GF-D8 (cell line): ENCODE measurements at regions not wholly inside any gene's neighbourhood (a gene's known extent, or its start where the extent isn't known, plus 50 kb on each side); places are given as distances from the start of the nearest gene placed in this dataset.

Source experiments
- DNase-seq: peaks from one replicate; lab custom pipeline; 2025; lab: John Stamatoyannopoulos, UW

DNA sequence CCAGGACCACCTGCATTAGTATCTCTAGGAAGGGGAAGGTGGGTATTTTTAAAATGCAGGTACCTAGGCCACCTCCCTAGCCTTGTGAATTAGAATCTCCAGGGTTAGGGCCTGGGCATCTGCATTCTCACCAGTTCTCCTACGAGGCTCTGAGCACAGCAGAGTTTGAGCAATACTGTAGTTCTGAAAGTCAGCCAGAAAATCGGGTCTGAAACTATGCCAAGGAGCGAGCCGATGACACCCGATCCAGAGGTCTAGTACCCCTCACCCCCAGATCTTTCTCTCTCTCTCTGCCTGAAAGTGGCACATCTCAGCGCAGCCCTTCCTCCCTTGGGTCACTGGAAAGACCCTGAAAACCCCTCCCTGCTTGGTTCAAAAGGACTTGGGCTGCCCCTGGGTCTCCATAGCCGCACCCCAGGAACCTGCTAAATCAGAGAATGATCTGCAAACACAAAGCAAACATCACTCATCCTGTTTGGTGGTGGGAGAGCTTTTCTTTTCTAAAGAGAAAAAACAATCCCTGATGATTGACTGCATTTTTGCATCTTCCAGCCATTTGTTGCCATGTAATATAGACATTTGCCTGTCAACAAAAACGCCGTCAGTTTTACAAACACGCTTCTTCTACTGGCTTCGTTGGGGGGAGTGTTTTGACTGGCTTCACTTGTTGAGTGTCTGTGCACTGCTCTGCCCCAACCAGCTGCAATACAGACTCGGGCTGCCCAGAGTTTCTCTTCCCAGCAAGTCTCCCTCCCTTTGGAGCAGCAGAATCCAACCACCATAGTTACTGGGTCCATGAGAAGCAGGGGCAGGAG lies 229.9 kb downstream of the MN1 start:
- no peak for DNase-seq

- DNase-seq = no peak
These were observed 229.3 kb downstream of the MN1 start for GRCh38 chr22:27572278-27572666.

DNA sequence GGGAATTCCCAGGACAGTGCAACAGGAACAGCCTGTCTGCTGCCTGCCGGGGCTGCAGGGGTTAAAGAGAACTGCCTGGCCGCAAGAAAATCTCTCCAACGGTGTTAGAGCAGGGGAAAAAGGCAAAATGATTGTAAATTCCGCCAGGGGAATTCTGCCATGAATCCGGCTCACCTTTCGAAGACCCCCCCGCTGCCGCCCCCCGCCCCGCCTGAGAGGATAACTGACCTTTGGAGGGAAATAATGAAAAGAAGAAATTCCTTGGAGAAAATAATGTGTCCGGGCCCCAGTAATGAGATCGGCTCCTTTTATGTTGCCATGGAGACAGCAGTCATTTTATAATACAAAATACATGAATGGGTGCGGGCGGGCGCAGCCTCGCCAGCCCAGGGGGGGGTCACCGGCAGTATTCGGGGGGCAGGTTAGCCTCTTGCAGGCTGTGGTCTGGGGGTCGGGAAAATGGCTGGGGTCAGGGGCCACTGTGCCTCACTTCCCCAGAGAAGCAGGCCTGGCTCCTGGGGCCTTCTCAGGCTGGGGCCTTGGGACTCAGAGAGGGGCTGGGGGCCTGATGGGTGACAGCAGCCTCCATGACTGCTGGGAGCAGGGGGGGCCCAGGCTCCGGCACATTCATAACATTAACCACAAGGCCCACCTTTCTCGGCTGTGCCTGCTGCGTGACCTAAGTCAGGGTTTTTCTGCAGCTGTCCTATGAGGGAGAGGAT lies 228.1 kb downstream of the MN1 start:
- no peak for DNase-seq

DNA sequence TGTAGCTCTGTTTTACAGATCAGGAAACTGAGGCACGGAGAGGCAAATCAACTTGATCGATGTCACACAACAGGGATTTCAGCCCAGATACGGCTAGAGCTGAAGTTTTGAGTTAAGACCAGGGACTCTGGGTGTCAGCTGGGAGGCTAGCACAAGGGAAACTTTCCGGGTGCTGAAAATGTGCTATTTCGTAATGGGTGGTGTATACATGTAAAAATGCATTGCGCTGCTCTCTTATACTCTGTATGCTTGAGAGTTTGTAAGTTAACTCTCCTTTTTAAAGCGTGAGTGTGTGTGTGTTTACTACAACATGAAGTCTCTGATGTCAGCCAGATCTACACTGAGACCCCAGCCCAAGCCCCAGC lies 227.6 kb downstream of the MN1 start:
- no peak for DNase-seq

DNA sequence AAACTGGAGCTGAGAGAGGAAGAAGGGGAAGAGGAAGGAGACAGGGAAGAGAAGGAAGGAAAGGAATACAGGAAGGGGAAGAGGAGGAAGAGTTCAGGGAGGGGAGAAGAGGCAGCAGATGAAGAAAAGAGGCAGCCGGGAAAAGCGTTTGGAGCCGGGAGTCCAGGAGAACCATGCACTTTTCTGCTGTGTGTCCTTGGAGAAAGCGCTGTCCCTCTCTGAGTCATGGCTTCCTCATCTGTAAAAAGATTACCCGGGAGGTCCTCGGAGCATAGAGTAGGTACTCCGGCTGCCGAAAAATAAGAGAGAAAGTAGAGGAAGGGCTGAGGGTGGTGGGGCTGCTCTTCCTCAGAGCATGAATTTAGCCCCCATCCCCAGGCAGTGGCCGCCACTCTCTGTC lies 226.9 kb downstream of the MN1 start:
- DNase-seq = no peak

- DNase-seq = no peak
These were observed 226.2 kb downstream of the MN1 start for GRCh38 chr22:27575348-27575747.

GRCh38 chr22:27576413-27576812 lies 225.1 kb downstream of the MN1 start:
- DNase-seq = no peak

DNA sequence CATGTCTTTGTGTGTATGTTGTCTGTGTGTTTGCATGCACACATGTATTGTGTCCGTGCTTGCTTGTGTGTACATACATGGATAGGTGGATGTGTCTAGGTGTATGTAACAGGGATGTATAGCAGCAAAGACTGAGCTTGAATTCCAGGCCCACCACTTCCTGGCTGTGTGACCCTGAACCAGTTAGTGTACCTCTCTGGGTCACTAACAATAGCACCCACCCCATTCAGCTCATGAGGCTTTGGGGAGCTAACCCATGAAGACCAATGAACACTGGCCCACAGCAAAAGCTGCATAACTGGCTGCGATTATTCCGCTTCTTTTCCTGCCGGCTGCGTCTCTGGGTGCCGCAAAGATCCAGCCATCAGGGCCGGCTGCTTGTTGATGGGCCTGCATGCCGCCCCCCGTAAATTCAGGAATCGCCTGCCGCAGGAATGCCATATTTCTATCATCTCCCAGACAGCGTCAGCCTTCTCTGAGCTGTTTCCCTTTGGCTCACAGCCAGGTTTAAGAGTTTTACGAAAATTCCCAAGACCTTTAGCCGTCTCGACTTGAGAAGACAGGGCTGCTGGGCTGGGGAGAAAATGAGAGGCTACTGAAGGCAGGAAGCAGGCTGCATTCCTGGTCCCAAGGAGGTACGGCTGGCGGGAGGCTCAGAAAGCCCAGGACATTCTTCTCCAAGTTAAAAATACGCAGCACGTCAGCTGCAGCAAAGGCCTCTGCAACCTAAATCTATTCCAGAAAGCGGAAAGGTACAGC lies 224.6 kb downstream of the MN1 start:
- DNase-seq = no peak

DNA sequence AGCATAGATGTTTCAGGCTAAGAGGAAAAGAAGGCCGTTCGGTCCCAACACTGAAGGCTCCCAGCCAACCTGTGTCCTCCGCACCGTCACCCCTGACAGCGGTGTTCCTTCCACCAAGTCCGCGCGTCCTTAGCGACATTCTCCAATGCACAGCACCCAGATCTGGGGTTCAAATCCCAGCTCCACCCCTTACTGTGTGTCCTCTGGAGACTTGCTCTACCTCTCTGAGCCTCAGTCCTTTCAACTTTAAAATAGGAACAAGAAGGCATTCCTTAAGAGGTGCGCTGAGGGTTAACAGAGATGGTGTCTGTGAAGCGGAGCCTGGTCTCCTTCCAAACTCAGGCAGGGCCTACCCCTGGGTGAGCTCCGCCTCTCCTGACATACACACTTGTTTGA lies 224.0 kb downstream of the MN1 start:
- no peak for DNase-seq

DNA sequence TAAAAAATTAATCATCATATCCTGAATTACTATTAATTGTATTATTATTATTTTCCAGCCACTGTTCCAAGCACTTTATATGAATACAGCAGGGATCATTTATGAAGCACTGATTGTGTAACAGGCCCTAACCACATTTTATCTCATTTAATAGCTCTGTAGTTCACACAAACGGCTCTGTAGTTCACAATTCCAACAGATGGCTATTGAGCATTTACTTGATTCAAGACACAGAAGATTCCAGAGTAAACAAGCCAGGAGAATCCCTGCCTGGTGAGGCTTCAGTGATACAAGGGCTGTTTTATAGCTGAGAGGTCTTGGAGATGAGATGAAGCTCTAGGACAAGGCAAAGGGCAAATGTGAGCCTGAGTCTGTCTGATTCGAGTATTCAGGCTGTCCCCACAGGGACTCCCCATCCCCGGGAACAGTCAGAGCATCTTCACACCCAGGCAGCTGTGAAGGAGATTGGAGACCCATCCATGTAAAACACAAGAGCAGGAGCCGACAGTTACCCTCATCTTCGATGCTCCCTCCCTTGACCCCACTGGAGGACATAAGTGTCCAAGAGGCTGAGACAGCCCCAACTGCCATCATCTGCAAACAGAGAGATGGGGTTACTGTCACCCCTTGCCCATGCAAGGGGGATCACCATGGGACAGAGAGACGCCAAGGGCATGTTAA lies 222.5 kb downstream of the MN1 start:
- no peak for DNase-seq

DNA sequence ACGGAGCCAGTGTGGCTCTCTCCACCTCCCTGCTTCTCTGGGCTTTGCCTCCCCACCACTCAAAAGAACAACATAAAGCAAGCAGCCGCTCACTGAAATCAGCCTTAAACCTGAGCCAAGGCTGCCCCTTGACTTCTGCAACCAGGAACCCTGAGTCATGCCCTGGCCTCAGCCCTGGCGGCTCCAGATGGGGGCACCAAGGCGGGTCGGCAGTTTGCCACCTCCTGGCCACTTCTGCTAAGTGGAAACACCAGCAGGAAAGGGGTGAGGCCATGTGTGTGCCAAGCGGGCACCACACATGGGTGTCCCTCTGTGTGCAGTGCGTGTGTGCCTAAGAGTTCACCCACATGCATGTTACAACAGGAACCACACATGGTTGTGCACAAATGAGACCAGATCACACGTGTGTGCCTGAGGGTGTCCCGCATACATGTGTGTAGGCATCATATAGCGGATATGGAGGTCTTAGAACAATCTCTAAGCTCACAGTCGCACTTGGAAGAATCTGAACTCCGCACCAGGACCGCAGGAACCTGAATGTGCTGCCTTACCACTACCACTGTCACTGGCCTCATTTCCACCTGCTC lies 221.2 kb downstream of the MN1 start:
- DNase-seq = no peak

DNA sequence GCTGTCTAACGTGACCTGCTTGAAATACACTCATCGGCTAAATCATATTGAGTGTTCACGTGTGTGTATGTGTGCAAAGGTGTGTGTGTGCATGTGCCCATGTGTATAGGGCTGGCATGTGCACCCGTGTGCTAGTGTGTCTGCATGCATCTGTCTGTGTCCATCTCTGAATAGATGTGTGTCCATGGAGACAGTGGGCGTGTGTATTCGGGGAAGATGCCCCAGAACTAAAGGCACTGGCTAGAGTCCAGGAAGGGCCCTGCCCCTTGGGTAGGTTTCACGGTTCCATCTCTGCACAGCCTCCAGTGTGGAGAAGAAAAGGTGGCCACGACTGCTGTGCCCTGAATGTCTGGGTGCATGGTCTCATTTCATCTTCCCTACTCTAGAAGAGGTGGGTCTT lies 220.3 kb downstream of the MN1 start:
- no peak for DNase-seq

DNA sequence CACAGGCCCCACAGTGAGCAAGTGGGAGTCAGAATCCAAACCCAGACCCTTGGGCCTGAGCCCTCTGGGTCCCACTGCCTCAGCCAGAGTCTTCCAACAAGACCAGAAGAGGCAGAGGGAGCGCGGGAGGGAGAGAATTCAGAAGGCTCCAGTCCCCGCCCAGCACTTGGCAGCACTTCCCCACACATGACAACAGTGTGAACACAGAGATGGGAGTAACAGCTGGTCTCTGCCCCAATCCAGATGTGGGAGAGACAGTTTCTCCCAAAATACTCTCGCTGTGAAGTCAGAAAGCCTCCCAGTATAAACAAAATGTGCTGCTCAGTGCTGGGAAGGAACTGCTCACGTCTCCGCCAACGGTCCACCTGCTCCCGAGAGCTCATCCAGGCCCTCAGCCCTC lies 219.9 kb downstream of the MN1 start:
- DNase-seq = no peak

GRCh38 chr22:27583856-27584255 lies 217.7 kb downstream of the MN1 start:
- DNase-seq = no peak

DNA sequence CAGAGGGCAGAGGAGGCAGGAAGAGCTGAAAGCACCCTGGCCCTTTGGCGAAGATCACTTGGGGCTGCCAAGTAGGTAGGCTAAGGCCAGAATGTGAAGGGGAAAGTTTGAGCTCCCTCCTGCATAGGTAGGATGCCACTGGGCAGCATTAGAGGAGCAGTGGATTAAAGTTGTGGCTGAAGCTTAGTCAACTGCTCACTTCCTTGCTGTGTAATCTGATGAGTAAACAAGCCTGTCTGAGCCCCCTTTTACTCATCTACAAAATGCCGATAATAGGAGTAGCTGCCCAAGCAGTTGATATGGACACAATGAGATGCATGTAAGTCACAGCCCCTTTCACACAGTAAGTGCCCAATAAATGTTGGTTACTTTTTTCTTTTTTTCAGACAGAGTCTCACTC lies 216.4 kb downstream of the MN1 start:
- DNase-seq = no peak

- DNase-seq = no peak
These were observed 213.3 kb downstream of the MN1 start for GRCh38 chr22:27588268-27588667.

DNA sequence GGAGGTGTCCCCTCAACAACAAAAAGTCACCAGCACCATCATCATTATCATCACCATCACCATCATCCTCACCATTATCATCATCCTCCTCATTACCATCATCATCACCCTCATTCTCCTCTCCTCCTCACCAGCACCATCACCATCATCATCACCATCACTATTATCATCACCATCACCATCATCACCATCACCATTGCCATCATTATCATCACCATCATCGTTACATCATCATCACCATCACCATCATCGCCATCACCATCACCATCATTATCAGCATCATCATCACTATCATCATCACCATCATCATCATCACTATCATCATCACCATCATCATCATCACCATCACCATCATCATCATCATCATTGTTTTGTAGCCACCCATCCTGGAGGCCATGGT lies 212.6 kb downstream of the MN1 start:
- DNase-seq = no peak

GRCh38 chr22:27591060-27591459 lies 210.5 kb downstream of the MN1 start:
- DNase-seq = no peak

GRCh38 chr22:27593378-27593777 lies 208.2 kb downstream of the MN1 start:
- no peak for DNase-seq

- no peak for DNase-seq
These were observed 207.5 kb downstream of the MN1 start for GRCh38 chr22:27594020-27594419.

GRCh38 chr22:27594474-27595134 lies 207.0 kb downstream of the MN1 start:
- no peak for DNase-seq
